ENCODE measurements at regions not wholly inside any gene's neighbourhood (a gene's known extent, or its start where the extent isn't known, plus 50 kb on each side); places are given as distances from the start of the nearest gene placed in this dataset.

GRCh38 chr11:119472856-119473222 is 49.9 kb upstream of the THY1 start:
- no peak for DNase-seq
